Astrocyte (in vitro differentiated cells and primary cell): ENCODE measurements at regions not wholly inside any gene's neighbourhood (a gene's known extent, or its start where the extent isn't known, plus 50 kb on each side); places are given as distances from the start of the nearest gene placed in this dataset.

Experiments used
- DNase-seq: peaks from one replicate; pipeline ENCODE4 v3.0.0-alpha.2; 2010; ENCODE audit warnings: low read depth
- FAIRE-seq: peaks from 2 replicates; lab custom pipeline; 2011; peaks lifted over from hg19 to GRCh38; lab: Jason Lieb, UNC
- H2AFZ ChIP-seq: 2 replicates; pipeline ENCODE4 v1.6.0; 2012; ENCODE audit warnings: low read depth, low read length, inconsistent platforms
- H3K27ac ChIP-seq: 2 replicates; pipeline ENCODE4 v1.5.1; 2011; ENCODE audit warnings: low read depth, low read length, inconsistent platforms
- H3K27me3 ChIP-seq: 2 replicates; pipeline ENCODE4 v1.6.0; 2011; ENCODE audit warnings: low read length, inconsistent platforms; ENCODE audit not compliant: insufficient read depth
- H3K36me3 ChIP-seq: 2 replicates; pipeline ENCODE4 v1.5.1; 2011; ENCODE audit warnings: low read length, inconsistent platforms; ENCODE audit not compliant: insufficient read depth
- H3K4me1 ChIP-seq: 2 replicates; pipeline ENCODE4 v1.5.1; 2011; ENCODE audit warnings: low read length, inconsistent platforms; ENCODE audit not compliant: insufficient read depth
- H3K4me2 ChIP-seq: 2 replicates; pipeline ENCODE4 v1.6.0; 2012; ENCODE audit warnings: low read length, inconsistent platforms
- H3K4me3 ChIP-seq: 2 replicates; pipeline ENCODE4 v1.5.1; 2011; ENCODE audit warnings: low read depth, mild to moderate bottlenecking, low read length, inconsistent platforms; ENCODE audit not compliant: insufficient read depth
- H3K79me2 ChIP-seq: 2 replicates; pipeline ENCODE4 v1.6.0; 2012; ENCODE audit warnings: mild to moderate bottlenecking, low read length, inconsistent platforms; ENCODE audit not compliant: insufficient read depth
- H3K9ac ChIP-seq: 2 replicates; pipeline ENCODE4 v1.6.0; 2012; ENCODE audit warnings: mild to moderate bottlenecking, low read length, inconsistent platforms
- H3K9me3 ChIP-seq: 2 replicates; pipeline ENCODE4 v1.5.1; 2012; ENCODE audit warnings: low read depth, mild to moderate bottlenecking, low read length, inconsistent platforms; ENCODE audit not compliant: insufficient read depth
- H4K20me1 ChIP-seq: 2 replicates; pipeline ENCODE4 v1.6.0; 2012; ENCODE audit warnings: low read length, inconsistent platforms; ENCODE audit not compliant: insufficient read depth
- H3K27ac Mint-ChIP-seq: one replicate; pipeline ENCODE4 v1.8.0; 2021; ENCODE audit warnings: mild to moderate bottlenecking, mixed read lengths; ENCODE audit not compliant: unreplicated experiment
- H3K27me3 Mint-ChIP-seq: one replicate; pipeline ENCODE4 v1.8.0; 2021; ENCODE audit warnings: low read depth, mixed read lengths; ENCODE audit not compliant: unreplicated experiment
- H3K36me3 Mint-ChIP-seq: one replicate; pipeline ENCODE4 v1.8.0; 2021; ENCODE audit warnings: low read depth, mixed read lengths; ENCODE audit not compliant: unreplicated experiment
- H3K4me1 Mint-ChIP-seq: one replicate; pipeline ENCODE4 v1.8.0; 2021; ENCODE audit warnings: low read depth, mixed read lengths; ENCODE audit not compliant: unreplicated experiment
- H3K4me3 Mint-ChIP-seq: one replicate; pipeline ENCODE4 v1.8.0; 2021; ENCODE audit warnings: mild to moderate bottlenecking, moderate library complexity, mixed read lengths; ENCODE audit not compliant: unreplicated experiment
- H3K9me3 Mint-ChIP-seq: one replicate; pipeline ENCODE4 v1.8.0; 2021; ENCODE audit warnings: mild to moderate bottlenecking, mixed read lengths; ENCODE audit not compliant: unreplicated experiment
- EZH2 ChIP-seq: IDR thresholded peaks from 2 replicates; pipeline ENCODE4 v1.6.1; 2012; ENCODE audit warnings: mild to moderate bottlenecking, low read length, inconsistent platforms; ENCODE audit not compliant: insufficient read depth
- TF ChIP-seq, protein P1 (sequence below): IDR thresholded peaks from 2 replicates; pipeline ENCODE4 v1.5.1; 2011; ENCODE audit warnings: low read depth, mild to moderate bottlenecking, inconsistent platforms, low read length, moderate library complexity; ENCODE audit not compliant: insufficient read depth

GRCh38 chr2:48006094-48006493, 99.8 kb upstream of the FBXO11 start:
- no peaks in the 10 kb centered on the region for H3K79me2 ChIP-seq
- no peaks in the 10 kb centered on the region for H3K36me3 Mint-ChIP-seq
- H2AFZ ChIP-seq = no peak overlapping the region
- H3K4me3 ChIP-seq = no peak overlapping the region
- H3K4me1 ChIP-seq = no peaks in the 10 kb centered on the region
- no peaks in the 10 kb centered on the region for H3K27me3 Mint-ChIP-seq
- H3K27me3 ChIP-seq = no peaks in the 10 kb centered on the region
- no peaks in the 10 kb centered on the region for H3K36me3 ChIP-seq
- no peak overlapping the region for H3K27ac Mint-ChIP-seq
- H3K9me3 Mint-ChIP-seq = peaks cover 4% of the 10 kb centered on the region
- H3K27ac ChIP-seq = no peak overlapping the region
- no peaks in the 10 kb centered on the region for H4K20me1 ChIP-seq
- H3K4me3 Mint-ChIP-seq = no peak overlapping the region
- H3K4me2 ChIP-seq = no peak overlapping the region
- no peaks in the 10 kb centered on the region for H3K4me1 Mint-ChIP-seq
- no peak for FAIRE-seq
- H3K9ac ChIP-seq = no peak overlapping the region
- TF ChIP-seq, protein P1, sequence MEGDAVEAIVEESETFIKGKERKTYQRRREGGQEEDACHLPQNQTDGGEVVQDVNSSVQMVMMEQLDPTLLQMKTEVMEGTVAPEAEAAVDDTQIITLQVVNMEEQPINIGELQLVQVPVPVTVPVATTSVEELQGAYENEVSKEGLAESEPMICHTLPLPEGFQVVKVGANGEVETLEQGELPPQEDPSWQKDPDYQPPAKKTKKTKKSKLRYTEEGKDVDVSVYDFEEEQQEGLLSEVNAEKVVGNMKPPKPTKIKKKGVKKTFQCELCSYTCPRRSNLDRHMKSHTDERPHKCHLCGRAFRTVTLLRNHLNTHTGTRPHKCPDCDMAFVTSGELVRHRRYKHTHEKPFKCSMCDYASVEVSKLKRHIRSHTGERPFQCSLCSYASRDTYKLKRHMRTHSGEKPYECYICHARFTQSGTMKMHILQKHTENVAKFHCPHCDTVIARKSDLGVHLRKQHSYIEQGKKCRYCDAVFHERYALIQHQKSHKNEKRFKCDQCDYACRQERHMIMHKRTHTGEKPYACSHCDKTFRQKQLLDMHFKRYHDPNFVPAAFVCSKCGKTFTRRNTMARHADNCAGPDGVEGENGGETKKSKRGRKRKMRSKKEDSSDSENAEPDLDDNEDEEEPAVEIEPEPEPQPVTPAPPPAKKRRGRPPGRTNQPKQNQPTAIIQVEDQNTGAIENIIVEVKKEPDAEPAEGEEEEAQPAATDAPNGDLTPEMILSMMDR = no peak
- no peak for TF ChIP-seq EZH2
- no peaks in the 10 kb centered on the region for H3K9me3 ChIP-seq
- no peak for DNase-seq

GRCh38 chr2:48007699-48008268, 101.5 kb upstream of the FBXO11 start:
- FAIRE-seq = no peak
- H3K27ac Mint-ChIP-seq = no peak overlapping the region

GRCh38 chr2:48009256-48009655, 103.0 kb upstream of the FBXO11 start:
- no peaks in the 10 kb centered on the region for H4K20me1 ChIP-seq
- no peak for TF ChIP-seq EZH2
- TF ChIP-seq, protein P1 = no peak
- no peaks in the 10 kb centered on the region for H3K36me3 ChIP-seq
- no peak overlapping the region for H3K27ac ChIP-seq
- Mint-ChIP-seq H3K4me1 (no peaks in the 10 kb centered on the region), H3K4me3 (no peak overlapping the region), H3K27ac (no peak overlapping the region), H3K36me3 (no peaks in the 10 kb centered on the region), H3K9me3 (peaks cover 4% of the 10 kb centered on the region), H3K27me3 (no peaks in the 10 kb centered on the region)
- H3K4me1 ChIP-seq = no peaks in the 10 kb centered on the region
- H3K9me3 ChIP-seq = no peaks in the 10 kb centered on the region
- DNase-seq (peak; percentile 6), FAIRE-seq (no peak)
- no peaks in the 10 kb centered on the region for H3K27me3 ChIP-seq
- no peak overlapping the region for H2AFZ ChIP-seq
- no peaks in the 10 kb centered on the region for H3K79me2 ChIP-seq
- no peak overlapping the region for H3K9ac ChIP-seq
- H3K4me2 ChIP-seq = no peak overlapping the region
- no peak overlapping the region for H3K4me3 ChIP-seq

More at GRCh38 chr2:48007699-48008268, 101.5 kb upstream of the FBXO11 start:
- Histone ChIP-seq H3K4me1 (no peaks in the 10 kb centered on the region), H3K4me3 (no peak overlapping the region), H4K20me1 (no peaks in the 10 kb centered on the region), H3K9me3 (no peaks in the 10 kb centered on the region), H3K27ac (no peak overlapping the region), H3K79me2 (no peaks in the 10 kb centered on the region), H3K9ac (no peak overlapping the region), H3K27me3 (no peaks in the 10 kb centered on the region), H3K36me3 (no peaks in the 10 kb centered on the region), H3K4me2 (no peak overlapping the region), H2AFZ (no peak overlapping the region)
- peaks cover 4% of the 10 kb centered on the region for H3K9me3 Mint-ChIP-seq
- TF ChIP-seq EZH2 = no peak
- TF ChIP-seq, protein P1 = no peak
- no peaks in the 10 kb centered on the region for H3K27me3 Mint-ChIP-seq
- H3K36me3 Mint-ChIP-seq = no peaks in the 10 kb centered on the region
- no peaks in the 10 kb centered on the region for H3K4me1 Mint-ChIP-seq
- no peak overlapping the region for H3K4me3 Mint-ChIP-seq
- DNase-seq = no peak
